HCEC 1CT (cell line): ENCODE measurements at regions not wholly inside any gene's neighbourhood (a gene's known extent, or its start where the extent isn't known, plus 50 kb on each side); places are given as distances from the start of the nearest gene placed in this dataset.

Source experiments
- DNase-seq: peaks from one replicate; pipeline ENCODE4 v3.0.0-alpha.2; 2017

DNA sequence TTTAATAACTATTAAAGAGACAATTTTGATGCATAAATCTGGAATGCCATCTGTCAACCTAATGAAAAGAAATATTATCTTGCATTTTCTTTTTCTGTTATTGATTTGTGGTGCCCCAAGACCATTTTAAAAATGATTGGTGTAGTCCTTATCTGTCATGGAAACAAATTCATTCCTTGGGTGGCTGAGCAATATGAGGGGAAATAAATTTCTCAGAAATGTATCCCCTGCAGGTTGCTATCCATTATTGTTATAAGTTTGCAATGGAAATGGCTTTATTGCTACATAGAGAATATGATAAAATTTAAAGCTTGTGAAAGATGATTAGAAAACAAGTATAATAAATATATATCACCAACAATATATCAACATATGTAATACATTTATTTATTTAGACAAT, 607.0 kb downstream of the DNAJB9 start:
- DNase-seq = no peak

DNA sequence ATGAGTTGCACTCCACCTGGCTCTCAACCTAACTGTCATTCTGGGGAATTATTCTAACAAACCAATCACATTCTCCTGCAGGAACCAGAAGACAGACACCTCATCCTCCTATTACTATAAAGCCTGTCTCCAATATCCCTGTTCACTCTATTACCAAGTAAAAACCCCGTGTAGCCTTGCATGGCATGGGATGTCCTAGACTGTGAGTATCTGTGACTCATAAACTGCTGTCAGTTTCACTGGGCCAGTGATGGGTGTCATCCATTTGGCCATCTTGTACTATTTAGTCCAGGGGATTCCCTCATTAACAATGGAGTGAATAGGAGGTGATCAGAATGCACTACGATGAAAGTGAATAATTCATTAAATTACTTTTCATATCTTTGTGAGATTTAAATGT, 608.7 kb downstream of the DNAJB9 start:
- DNase-seq = no peak

DNA sequence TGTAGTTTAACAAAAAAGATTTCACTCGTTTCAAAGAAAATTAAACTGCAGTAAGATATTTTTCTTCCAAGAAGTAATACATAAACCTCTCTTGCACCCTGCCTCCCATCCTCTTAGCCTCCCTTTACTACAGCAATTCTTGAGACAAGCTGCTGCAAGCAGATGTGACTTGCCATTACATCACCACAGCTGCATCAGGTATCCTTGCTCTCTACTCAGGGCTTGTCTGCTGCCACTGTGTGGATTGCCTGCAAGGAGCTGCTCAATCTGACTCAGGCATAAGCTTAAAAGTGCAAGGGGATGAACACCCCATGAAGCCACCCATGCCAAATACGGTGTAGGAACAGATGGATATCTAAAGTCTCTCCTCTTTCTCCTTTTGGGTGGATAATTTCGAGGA, 609.9 kb downstream of the DNAJB9 start:
- no peak for DNase-seq

DNA sequence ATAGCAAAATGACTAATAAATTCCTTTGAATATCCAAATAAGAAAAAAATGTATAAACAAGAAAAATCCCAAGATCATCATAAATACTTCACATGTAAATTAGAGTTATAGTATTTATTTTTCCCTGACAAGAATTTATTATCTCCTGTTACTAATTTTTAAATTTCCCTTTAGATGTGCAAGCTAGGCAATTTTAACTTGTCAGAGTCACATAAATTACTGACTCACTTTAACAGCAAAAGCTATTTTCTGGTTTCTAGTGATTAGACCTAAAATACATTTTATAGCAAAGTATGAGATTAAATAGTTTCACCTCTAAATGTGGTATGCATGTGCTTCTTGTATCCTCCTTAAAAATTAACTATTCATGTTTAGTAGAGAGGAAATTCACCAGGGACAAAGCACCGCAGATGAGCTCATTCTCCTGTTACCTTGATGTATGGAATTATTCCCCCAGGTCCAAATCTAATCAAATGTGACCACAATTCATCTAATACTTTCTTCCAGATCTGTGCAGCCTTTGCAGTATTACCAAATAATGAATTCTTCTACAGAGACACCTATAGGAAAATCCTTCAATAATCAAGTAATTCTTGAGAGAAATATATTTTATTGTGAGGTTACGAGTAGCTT, 621.2 kb downstream of the DNAJB9 start:
- DNase-seq = no peak

DNA sequence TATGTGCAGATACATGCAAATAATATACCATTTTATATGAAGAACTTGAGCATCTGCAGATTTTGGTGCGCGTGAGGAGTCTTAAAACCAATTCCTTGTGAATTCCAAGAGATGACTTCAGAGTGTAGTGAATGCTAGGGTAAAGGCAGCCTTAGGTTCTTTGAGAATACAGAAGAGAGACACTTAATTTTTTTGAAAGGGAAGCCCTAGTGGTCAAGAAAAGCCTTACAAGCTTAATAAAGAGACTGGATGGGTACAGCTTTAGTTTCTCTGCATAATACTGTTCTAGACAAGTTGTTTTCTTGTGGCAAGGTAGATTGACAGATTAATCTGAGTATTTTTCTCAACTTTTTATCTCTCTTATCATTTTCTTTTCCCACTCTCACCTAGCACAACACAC, 636.5 kb downstream of the DNAJB9 start:
- no peak for DNase-seq

DNA sequence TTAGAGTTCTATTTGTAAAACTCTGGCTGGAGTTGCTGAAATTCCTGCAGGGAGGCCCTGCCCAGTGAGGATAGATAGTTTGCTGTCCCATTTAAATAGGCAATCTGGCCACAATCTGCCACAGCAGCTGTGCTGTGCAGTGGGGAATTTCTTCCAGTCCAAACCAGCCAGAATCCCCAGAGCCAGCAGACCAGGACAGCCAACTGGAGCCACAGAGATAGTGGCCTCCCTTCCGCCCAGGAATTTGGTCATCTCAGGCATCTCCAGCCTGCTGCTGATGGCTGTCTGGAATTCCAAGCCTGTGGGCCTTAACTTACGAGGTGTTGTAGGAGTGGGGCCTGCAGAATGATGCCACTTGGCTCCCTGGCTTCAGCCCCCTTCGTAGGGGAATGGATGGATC, 643.4 kb downstream of the DNAJB9 start:
- DNase-seq = no peak

DNA sequence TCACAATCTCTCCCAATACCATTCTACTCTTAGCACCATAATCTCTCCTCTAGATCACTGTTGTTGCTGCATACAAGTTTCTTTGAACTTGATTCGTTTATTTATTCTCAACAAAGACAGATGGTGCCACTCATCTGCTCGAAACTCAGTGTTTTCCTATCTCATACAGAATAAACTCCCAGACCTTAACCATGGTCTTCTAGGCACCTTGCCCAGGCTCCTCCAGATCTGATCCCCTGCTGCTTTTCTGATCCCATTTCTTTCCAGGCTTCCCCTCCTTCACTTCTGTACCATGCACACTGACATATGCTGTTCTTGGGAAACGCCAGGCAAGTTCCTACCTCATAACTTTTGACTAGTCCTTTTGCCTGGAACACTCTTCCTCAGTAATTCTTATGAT, 645.7 kb downstream of the DNAJB9 start:
- DNase-seq = no peak

DNA sequence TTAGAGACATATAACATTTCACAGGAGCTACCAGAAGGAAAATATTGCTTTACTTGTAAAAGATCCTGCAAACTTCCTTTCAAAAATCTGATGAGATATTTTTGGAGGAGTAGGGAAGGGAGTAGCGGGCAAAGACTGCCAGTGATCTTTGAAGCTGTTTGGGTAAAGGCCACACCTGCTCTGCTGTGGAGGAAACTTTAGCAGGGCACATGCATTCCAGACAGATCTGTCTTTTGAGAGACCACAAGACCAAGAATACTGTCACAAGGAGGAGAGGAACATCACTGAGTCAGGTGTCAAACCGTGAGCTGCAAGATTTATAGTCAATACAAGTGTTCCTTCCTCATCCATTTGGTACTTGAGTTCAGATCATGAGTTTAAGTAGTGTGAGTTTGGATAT, 654.4 kb downstream of the DNAJB9 start:
- DNase-seq = no peak

DNA sequence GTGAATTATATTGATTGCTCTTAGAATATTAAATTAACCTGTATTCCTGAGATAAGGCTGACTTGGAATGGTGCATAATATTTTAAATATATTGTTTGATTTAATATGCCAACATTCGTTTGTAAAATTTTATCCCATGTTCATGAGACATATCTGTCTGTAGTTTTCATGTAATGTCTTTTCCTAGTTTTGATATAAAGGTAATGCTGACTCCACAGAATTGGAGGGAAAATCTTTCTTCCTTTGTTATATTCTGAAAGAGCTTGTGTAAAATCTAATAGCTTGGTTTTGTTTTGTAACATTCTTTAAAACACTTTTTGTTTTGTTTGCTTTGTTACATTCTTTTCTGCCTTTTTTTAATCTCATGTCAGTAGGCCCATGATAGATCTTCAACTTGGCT, 657.0 kb downstream of the DNAJB9 start:
- no peak for DNase-seq

DNA sequence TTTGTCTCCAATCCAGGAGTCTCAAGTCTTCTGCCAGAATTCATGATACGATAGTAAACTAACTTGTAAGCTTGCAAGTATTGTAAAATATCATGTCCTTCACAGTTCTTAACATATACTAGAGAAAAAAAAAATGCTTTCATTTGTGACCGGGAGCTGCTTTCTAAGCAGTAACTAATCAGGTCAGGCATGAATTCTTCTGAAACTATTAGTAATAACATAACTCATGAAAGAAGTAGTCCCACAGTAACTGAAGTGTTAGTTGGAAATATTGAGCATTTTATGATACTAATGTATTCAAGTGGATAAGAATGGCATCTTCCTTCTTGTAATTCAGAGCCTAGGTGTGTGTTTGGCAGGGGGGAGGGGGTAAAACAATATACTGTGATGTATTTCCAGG, 665.6 kb downstream of the DNAJB9 start:
- DNase-seq = no peak

DNA sequence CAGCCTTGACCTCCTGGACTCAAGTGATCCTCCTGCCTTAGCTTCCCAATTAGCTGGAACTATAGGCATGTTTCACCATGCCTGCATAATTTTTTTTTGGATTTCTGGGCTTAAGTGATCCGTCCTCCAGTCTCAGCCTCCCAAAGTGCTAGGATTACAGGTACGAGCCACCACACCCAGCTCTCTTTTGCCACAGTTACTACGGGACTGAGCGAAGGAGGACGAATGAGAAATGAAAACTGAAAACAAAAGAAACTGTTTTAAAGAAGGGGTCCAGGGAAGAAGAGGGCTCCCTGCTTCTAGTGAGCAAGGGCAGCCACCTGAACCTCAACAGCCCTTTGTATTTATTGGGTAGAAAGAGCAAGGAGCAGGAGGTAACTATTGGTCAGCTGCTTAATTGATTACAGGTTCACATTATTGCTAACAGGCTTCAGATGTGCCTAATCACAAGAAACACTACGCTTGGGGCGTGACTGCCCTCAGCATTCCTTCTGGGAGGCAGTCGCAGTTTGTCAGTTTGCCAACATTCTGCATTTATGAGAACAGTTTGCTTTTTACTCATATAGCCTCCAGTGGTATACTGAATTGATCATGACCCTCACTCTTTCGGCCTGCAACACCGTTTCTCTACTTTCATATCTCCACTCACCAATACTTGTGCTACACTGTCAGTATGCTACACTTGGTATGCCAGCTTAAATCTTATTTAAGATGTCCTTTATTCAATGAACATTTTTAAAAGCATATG, 676.8 kb downstream of the DNAJB9 start:
- DNase-seq = no peak

DNA sequence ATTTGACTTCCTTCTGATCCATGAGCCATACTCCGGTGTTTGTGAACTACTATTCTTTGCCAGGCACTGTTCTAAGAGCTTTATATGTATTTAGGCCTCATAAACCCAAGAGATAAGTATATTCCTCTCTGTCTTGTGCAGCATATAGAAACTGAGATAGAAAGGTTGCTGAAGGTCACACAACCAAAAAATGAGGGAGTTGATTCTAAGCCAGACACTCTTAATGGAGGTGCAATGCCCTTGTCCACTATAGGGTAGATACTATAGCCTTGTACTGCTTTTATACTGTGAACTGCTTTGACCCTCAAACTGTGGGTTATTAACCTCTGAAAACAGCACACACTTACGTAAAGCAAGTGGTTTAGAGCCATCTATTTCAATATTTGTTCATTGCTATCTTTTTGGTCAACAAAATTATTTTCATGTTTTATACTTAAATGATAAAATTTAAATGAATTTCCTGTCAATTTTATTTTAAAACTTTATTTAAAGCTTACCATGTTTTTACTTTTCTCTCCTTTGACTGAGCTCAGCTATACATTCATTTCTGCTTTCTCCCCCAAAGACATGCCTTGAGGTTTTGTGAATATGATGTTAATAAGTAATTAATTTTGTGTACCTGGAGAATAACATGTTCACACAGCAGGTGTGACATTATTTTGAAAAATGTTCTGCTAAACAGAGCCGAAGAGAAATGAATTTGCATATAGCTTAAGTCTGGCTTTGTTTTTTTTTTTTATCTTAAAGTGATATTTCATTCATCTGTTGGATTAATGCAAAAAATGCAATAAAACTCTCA, 687.3 kb downstream of the DNAJB9 start:
- DNase-seq = no peak

DNA sequence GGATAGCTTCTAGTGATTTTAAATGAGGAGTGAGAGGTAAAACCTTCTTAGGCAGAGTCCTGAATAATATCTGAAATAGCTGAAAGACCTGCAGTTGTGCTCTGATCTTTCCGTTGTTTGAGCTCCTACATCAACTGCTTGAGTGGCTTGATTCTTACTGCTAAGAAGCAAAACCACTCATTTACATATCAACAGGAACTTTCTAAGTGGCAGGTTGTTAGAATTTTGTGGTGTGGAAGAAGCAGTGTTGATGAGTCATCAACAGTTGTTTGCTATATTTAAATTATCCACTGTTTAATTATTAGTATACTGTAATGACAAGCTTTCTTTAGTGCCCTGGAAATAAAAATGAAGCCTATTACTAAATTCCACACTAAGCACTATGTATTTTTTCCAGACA, 689.5 kb downstream of the DNAJB9 start:
- no peak for DNase-seq

DNA sequence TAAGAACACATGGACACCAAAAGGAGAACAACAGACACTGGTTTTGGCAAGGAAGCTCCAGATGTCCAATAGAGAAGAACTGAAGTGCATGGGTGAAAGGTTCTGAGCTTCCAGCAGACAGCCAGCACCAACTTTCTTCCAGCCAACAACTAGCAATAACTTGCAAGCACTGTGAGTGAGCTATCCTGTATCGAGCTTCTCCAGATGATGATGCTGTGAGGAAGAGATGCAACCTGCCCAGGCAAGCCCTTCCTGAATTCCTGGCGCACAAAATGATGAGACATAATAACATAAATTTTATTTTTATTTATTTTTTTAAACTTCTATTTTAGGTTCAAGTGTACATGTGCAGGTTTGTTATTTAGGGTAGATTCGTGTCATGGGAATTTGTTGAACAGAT, 692.1 kb downstream of the DNAJB9 start:
- no peak for DNase-seq

DNA sequence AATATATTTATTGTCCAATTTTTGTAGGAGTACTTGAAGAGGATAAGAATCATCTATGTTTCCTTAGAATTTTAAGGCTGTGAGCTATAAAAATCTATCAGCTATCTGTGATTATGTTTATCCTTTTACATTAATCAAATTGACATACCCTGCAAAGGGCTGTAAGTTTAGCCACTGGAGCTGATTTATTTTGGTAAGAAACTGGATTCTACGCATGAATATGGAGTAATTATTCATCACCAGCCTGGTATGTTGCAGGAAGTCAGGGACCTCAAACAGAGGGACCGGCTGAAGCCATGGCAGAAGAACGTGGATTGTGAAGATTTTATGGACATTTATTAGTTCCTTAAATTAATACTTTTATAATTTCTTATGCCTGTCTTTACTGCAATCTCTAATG, 696.9 kb downstream of the DNAJB9 start:
- DNase-seq = no peak

DNA sequence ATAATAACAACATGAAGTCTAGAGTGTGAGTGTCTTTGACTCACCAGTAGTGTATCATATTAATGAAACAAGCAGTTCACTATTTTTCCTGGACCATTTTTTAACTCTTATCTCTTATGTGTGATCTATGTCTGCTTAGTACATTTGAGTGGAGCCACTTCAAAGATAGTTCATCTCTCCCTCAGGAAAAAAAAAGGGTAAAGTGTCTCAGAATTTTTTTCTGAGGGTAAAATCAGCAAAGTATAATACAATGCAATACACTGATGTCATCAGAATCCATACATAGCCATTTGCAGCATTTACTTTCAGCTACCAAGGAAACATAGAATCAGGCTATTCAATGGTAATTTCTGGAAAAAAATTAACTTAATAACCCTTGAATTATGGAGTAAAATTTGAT, 706.7 kb downstream of the DNAJB9 start:
- no peak for DNase-seq

DNA sequence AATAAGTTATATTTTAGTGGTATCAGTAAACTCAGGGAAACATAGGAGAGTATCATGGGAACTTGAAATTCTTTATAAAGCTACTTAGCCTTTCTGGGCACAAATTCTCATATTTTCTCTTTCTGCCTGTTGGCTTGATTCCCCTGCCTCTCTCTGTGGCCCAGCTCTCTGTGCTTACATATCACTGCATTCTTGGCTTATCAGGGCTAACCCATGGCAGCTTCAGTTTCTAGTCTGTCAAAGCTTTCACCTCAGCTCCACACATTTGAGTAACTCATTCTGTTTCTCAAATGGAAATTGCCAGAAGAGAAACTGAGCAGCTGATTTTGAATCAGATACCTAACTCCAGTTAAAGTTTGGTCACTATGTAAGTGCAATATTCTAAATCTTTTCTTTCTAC, 713.1 kb downstream of the DNAJB9 start:
- DNase-seq = no peak

DNA sequence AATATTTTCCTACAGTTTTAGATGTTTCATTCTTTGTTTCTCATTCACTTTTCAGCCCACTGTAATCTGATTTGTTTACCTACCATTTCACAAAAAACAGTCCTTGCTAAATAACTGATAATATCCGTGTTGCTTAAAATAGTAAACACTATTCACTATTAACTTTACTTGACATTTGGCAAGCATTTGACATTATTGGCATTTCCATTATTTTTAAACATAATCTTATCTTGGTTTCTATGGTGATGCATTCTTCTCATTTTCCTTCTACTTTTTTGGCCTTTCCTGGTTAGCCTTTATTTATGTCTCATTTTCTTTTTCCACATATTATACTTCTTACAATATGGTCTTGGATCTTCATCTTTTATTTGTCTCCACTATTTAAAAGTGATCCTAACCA, 715.3 kb downstream of the DNAJB9 start:
- no peak for DNase-seq

DNA sequence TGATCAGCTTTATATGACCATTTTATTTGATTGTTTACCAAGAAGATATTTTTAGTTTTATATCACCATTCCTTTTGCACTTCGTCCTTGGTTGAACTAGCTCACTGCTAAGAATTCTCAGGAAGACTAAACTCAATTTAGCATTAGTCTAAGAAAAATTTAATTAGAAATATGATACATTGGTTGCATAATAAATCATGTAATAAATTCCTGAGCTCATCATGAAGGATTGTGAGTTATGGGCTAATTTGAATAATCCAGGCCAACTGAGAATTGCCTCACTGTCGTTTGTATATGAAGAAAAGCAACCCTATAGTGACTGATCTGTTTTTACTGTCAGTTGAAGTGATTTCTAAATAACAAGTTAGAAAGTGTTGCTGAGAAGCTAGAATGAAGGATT, 725.5 kb downstream of the DNAJB9 start:
- DNase-seq = no peak

DNA sequence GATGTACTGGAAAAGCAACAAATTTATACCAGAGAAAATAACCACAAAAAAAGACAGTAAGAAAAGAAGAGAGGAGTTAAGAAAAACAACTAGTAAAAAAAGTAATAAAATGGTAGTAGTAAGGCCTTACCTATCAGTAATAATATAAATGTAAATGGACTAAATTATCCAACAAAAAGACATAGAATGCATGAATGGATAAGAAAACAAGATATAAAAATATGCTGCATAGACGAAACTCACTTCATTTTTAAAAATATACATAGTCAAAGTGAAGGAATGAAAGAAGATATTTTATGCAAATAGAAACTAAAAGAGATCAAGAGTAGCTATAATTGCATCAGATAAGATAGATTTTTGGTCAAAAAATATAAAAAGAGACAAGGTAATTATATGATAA, 739.1 kb downstream of the DNAJB9 start:
- DNase-seq = no peak

DNA sequence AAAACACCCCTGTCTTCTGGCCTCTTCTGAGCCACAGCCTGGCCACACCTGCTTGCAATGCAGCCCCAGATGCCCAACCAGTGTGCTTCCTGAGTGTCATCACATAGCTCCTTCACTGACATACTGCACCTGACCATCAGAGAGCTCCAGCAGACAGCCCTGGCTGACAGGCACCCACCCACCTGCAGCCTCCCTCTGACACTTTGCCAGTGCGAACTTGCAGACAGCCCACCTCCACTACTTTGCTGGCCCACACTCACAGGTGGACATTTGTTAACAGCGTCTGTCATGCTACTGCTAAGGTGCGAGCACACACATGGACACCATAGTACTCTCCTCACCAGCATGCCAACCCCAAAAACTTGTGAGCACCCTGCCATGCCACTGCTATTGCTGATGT, 740.1 kb downstream of the DNAJB9 start:
- no peak for DNase-seq

DNA sequence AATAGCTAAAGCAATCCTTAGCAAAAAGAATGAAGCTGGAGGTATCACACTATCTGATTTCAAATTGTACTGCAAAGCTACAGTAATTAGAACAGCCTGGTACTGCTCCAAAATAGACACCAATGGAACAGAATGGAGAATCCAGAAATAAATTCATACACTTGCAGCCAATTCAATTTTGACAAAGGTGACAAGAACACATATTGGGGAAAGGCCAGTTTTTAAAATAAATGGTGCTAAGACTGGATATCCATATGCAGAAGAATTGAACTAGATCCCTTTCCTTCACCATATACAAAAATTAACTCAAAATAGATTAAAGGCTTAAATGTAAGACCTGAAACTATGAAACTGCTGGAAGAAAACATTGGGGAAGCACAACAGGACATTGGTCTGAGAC, 748.5 kb downstream of the DNAJB9 start:
- no peak for DNase-seq

DNA sequence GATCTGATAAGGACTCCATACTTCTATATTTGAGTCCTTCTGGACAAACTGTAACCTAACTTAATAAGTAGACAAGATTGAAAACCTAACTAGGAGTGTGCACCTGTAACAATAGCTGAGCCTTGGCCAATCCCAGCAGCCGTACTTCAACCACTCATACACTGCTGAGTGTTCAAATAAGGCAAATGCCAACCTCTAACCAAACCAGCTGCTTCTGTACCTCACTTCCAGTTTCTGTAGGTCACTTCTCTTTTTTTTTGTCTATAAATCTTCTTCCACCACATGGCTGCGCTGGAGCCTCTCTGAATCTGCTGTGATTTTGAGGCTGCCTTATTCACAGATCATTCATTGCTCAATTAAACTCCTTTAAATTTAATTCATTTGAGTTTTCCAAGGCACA, 753.2 kb downstream of the DNAJB9 start:
- no peak for DNase-seq

DNA sequence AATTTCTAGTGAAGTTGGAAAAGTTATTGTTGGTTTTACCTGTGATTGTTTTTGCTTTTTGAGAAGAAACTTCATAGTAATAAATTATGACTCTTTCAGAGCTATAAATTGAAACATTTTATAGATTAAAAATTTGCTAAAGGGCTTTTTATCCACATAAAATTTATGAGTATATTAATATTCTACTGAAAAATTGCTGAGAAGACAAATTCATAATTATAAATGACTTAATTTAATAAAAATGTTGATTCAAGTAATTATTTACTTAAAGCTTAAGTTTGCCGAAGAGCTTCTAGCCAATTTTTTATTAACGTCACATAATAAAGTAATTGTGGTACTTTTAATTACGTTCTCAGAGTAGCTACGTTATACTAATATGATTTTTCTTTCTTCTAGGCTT, 761.7 kb downstream of the DNAJB9 start:
- DNase-seq = no peak
